ENCODE measurements at regions not wholly inside any gene's neighbourhood (a gene's known extent, or its start where the extent isn't known, plus 50 kb on each side); places are given as distances from the start of the nearest gene placed in this dataset.

DNA sequence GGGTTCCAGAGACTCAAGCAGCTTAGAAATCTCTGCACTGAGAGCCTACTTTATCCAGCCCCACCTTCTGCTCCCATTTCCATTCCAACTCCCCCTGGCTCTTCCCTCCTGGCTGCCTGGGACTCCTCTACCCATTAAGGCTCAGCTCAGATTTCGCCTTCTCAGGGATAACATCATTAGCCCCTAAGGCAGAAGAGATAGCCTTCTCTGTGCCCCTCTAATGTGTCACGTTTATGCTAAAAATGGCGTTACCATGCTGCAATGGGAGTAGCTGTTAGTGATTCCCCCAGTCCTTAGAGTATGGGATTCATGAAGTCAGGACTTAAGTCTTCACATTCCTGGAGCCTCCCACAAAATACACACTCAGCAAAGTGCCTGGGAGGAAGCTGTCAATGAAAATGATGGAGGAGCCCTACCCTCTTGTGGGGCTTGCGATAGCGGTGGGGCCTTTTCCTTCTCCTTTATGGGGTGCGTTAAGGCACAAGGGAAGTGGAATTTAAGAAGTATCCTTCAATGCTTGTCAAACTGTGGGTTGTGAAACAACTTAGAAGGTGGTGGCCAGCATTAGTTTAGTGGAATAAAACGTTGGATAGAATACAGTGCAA, 144.7 kb upstream of the COPS8 start:
- H3K4me3 ChIP-seq (ENCODE audit: insufficient read depth, low read length): no peak overlapping the region
- H3K27me3 ChIP-seq (ENCODE audit: insufficient read depth, low read length): peaks cover 7% of the 10 kb centered on the region
- H3K36me3 ChIP-seq (ENCODE audit: insufficient read depth, low read length): no peaks in the 10 kb centered on the region
- no peak overlapping the region for H2AFZ ChIP-seq (ENCODE audit: low read length)
- H3K79me2 ChIP-seq (ENCODE audit: insufficient read depth, low read length): no peaks in the 10 kb centered on the region
- TF ChIP-seq CTCF (IDR thresholded peaks at IDR 0.05; ENCODE audit: extremely low read depth, low read depth, low read length): no peak
- no peaks in the 10 kb centered on the region for H3K9me3 ChIP-seq (ENCODE audit: low read depth, low read length)
- no peak for DNase-seq (ENCODE audit: insufficient read length, low spot score, missing footprints)
- no peaks in the 10 kb centered on the region for H3K4me1 ChIP-seq (ENCODE audit: insufficient read depth, low read length)
- no peak overlapping the region for H3K27ac ChIP-seq (ENCODE audit: low read depth, low read length)
- H4K20me1 ChIP-seq (ENCODE audit: insufficient read depth, low read length): no peaks in the 10 kb centered on the region
- H3K4me2 ChIP-seq (ENCODE audit: insufficient read depth, low read length): no peak overlapping the region

DNA sequence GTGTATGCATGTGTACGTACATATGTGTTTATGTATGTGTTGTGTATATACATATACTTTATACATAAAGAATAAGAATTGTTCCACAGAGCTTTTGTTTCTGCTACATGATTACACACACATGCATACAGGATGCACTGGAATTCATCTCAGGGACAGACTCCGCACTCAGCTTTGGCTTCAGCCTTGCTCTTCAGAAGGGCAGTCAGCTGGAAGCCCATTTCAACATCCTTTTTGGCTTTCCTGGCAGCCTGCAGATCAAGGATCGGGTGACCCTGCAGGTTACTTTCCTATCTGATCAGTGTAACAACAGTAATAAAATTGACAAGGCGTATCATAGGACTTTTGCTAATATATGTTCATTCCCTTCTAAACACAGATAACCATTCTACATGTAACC, 144.1 kb upstream of the COPS8 start:
- H3K36me3 ChIP-seq (ENCODE audit: insufficient read depth, low read length): no peaks in the 10 kb centered on the region
- H3K79me2 ChIP-seq (ENCODE audit: insufficient read depth, low read length): no peaks in the 10 kb centered on the region
- no peaks in the 10 kb centered on the region for H4K20me1 ChIP-seq (ENCODE audit: insufficient read depth, low read length)
- H3K4me3 ChIP-seq (ENCODE audit: insufficient read depth, low read length): no peak overlapping the region
- no peaks in the 10 kb centered on the region for H3K9me3 ChIP-seq (ENCODE audit: low read depth, low read length)
- H3K27ac ChIP-seq (ENCODE audit: low read depth, low read length): no peak overlapping the region
- H2AFZ ChIP-seq (ENCODE audit: low read length): no peak overlapping the region
- H3K4me1 ChIP-seq (ENCODE audit: insufficient read depth, low read length): no peaks in the 10 kb centered on the region
- no peak for DNase-seq (ENCODE audit: insufficient read length, low spot score, missing footprints)
- no peak for TF ChIP-seq CTCF (IDR thresholded peaks at IDR 0.05; ENCODE audit: extremely low read depth, low read depth, low read length)
- no peak overlapping the region for H3K4me2 ChIP-seq (ENCODE audit: insufficient read depth, low read length)
- H3K27me3 ChIP-seq (ENCODE audit: insufficient read depth, low read length): peaks cover 4% of the 10 kb centered on the region

- no peaks in the 10 kb centered on the region for H3K79me2 ChIP-seq (ENCODE audit: insufficient read depth, low read length)
- no peak overlapping the region for H3K4me2 ChIP-seq (ENCODE audit: insufficient read depth, low read length)
- no peak overlapping the region for H2AFZ ChIP-seq (ENCODE audit: low read length)
- no peaks in the 10 kb centered on the region for H3K9me3 ChIP-seq (ENCODE audit: low read depth, low read length)
- H3K4me3 ChIP-seq (ENCODE audit: insufficient read depth, low read length): no peak overlapping the region
- H3K27me3 ChIP-seq (ENCODE audit: insufficient read depth, low read length): peaks cover 2% of the 10 kb centered on the region
- DNase-seq (ENCODE audit: insufficient read length, low spot score, missing footprints): no peak
- H3K36me3 ChIP-seq (ENCODE audit: insufficient read depth, low read length): no peaks in the 10 kb centered on the region
- H4K20me1 ChIP-seq (ENCODE audit: insufficient read depth, low read length): no peaks in the 10 kb centered on the region
- H3K4me1 ChIP-seq (ENCODE audit: insufficient read depth, low read length): no peaks in the 10 kb centered on the region
- TF ChIP-seq CTCF (IDR thresholded peaks at IDR 0.05; ENCODE audit: extremely low read depth, low read depth, low read length): no peak
- H3K27ac ChIP-seq (ENCODE audit: low read depth, low read length): no peak overlapping the region
Measured at GRCh38 chr2:236942554-236942953, 143.1 kb upstream of the COPS8 start.

DNA sequence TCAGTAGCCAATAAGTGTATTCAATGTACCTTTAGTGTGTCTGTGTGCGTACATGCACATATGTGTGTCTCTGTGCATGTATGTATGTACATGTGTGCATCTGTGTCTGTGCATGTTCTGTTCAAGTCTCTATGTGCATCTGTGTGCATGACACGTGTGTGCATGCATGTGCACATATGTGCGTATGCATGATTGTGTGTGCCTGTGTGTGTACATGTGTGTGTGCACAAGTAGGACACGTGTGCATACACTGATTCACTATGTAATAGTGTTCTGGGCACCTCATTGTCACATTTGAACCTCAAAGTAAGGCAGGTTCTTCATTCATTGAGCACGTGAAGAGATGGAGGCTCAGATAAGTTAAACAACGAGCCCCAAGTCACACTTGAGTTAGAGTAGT, 142.6 kb upstream of the COPS8 start:
- no peaks in the 10 kb centered on the region for H3K4me1 ChIP-seq (ENCODE audit: insufficient read depth, low read length)
- no peak for DNase-seq (ENCODE audit: insufficient read length, low spot score, missing footprints)
- H3K27me3 ChIP-seq (ENCODE audit: insufficient read depth, low read length): peaks cover 2% of the 10 kb centered on the region
- H3K4me2 ChIP-seq (ENCODE audit: insufficient read depth, low read length): no peak overlapping the region
- H3K27ac ChIP-seq (ENCODE audit: low read depth, low read length): no peak overlapping the region
- no peak overlapping the region for H3K4me3 ChIP-seq (ENCODE audit: insufficient read depth, low read length)
- no peaks in the 10 kb centered on the region for H3K79me2 ChIP-seq (ENCODE audit: insufficient read depth, low read length)
- no peaks in the 10 kb centered on the region for H3K36me3 ChIP-seq (ENCODE audit: insufficient read depth, low read length)
- no peak overlapping the region for H2AFZ ChIP-seq (ENCODE audit: low read length)
- H4K20me1 ChIP-seq (ENCODE audit: insufficient read depth, low read length): no peaks in the 10 kb centered on the region
- no peak for TF ChIP-seq CTCF (IDR thresholded peaks at IDR 0.05; ENCODE audit: extremely low read depth, low read depth, low read length)
- no peaks in the 10 kb centered on the region for H3K9me3 ChIP-seq (ENCODE audit: low read depth, low read length)
